Fibroblast of skin of left biceps (primary cell): ENCODE measurements at regions not wholly inside any gene's neighbourhood (a gene's known extent, or its start where the extent isn't known, plus 50 kb on each side); places are given as distances from the start of the nearest gene placed in this dataset.
"Not testable (repeated sequence)": the region's sequence is repeated elsewhere in the genome, so short reads cannot be mapped to it uniquely, and the experiment has no call there.

Experiments used
- DNase-seq, 2 experiments: peaks; one replicate each; pipeline ENCODE4 v3.0.0-alpha.2; 2013; ENCODE audit warnings: low read depth in 2 of 2

DNA sequence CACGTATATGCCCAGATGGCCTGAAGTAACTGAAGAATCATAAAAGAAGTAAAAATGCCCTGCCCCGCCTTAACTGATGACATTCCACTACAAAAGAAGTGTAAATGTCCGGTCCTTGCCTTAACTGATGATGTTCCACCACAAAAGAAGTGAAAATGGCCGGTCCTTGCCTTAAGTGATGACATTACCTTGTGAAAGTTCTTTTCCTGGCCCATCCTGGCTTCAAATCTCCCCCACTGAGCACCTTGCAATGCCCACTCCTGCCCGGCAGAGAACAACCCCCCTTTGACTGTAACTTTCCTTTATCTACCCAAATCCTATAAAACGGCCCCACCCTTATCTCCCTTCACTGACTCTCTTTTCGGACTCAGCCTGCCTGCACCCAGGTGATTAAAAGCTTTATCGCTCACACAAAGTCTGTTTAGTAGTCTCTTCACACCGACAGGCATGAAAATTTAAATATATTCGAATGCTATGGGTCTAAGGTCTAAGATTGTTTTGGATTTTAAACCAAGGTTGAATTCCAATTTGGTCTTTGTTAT lies 329.3 kb upstream of the POT1 start:
- DNase-seq: not testable (repeated sequence)

DNA sequence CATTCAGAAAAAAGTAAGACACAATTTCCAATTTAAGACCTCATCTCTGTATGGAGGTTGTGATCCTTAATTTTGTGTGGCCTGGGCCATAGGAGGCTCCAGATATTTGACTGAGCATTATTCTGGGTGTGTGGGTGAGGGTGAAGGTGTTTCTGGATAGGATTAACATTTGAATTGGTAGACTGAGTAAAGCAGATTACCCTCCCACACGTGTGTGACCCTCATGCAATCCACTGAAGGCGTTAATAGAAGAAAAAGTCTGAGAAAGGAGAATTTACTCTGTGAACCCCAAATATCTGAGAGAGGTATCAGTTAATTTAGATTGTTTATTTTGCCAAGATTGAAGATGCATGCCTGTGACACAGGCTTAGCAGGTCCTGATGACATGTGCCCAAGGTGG lies 328.0 kb upstream of the POT1 start:
- DNase-seq: no peak

- DNase-seq: no peak
Observed at GRCh38 chr7:125256446-125256845, 326.8 kb upstream of the POT1 start.

GRCh38 chr7:125255810-125256209 lies 326.2 kb upstream of the POT1 start:
- no peak for DNase-seq

- no peak for DNase-seq
Observed at GRCh38 chr7:125254566-125254965, 324.9 kb upstream of the POT1 start.

DNA sequence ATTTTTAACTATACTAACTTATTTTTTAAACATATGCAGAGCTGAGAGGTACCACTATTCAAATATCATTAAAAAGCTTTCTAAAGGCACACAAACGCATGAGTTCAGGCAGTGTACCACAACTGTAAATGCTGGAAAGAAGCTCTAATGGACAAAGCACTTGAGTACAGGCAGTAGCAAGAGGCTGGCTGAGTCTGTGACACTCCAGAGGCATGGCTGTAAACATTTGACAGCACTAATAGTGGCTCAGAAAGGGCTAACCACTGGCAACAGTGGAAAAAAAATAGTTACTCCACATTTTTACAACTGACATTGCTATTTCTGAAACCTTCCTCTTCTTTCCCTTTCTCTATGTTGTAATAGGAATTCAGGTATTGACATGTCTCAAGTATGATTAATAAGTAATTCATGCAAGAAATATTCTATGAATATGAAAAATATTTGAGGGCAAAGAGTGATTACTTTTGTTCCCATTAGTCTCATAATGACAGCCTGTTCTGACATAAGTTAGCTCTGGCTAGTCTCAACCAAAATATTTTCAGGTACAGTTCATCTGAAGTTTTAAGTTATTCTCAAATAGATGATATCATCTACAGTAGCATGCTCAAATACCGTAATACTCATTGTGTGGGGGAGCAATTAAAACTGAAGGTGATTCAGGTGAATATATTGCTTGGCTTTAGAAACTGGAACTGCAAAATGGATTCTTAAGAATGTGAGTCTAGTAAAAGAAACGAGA lies 324.0 kb upstream of the POT1 start:
- DNase-seq: no peak

DNA sequence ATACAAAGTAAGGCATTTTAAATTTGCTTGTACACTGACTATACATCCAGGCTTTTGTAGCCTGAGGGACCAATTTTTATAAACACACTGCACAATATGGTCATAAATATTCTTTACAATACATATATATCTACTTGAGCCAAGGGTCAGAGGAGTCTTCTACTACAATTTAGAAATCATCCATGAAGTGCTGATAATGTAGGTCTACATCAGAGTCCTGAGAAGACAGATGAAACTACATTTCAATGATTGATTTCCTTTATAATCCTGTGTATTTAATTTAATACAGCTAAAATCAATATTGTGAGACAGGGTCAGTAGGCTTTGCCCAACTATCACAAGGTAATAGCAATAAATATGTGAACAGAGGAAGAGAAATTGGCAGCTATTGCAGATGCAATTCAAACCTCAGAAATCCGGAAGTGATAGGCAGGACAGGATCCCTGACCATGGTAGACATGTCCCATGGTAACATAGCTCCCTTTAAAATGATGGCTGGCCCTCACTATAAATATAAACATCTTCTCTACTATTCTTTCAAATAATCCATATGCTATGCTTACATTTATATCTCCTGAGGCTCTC lies 318.0 kb upstream of the POT1 start:
- DNase-seq: no peak

- DNase-seq: no peak
Observed at GRCh38 chr7:125246706-125247105, 317.1 kb upstream of the POT1 start.

DNA sequence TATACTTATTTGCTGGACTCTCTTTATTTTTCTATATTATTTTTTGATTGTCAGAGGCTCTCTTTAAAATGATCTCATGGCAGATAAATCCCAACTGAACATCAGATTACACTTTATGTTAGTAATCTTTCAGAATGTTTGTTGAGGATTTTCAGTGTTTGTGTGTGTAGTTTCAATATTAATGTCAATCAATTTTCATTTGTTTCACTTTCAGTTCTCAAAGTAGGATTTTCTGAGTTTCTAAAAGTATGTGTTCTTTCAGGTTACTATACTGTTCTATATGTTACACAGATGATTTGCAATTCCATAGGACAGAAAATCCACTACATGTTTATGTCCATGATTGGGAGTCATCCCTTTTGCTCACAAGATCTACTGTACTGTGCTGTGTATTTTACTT lies 311.9 kb upstream of the POT1 start:
- no peak for DNase-seq

GRCh38 chr7:125222596-125222995 lies 293.0 kb upstream of the POT1 start:
- DNase-seq: no peak

DNA sequence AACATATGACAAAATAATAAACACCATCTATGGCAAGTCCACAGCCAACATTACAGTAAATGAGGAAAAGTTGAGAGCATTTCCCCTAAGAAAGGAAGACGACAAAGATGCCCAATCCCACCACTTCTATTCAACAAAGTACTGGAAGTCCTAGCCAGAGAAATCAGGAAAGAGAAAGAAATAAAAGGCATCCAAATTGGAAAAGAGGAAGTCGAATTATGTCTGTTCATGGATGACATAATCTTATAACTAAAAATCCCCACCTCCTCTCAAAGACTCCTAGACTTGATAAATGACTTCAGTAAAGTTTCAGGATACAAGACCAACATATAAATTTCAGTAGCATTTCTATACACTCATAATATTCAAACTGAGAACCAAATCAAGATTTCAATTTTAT lies 288.5 kb upstream of the POT1 start:
- DNase-seq: no peak

- DNase-seq: no peak
Observed at GRCh38 chr7:125201002-125201401, 271.4 kb upstream of the POT1 start.

DNA sequence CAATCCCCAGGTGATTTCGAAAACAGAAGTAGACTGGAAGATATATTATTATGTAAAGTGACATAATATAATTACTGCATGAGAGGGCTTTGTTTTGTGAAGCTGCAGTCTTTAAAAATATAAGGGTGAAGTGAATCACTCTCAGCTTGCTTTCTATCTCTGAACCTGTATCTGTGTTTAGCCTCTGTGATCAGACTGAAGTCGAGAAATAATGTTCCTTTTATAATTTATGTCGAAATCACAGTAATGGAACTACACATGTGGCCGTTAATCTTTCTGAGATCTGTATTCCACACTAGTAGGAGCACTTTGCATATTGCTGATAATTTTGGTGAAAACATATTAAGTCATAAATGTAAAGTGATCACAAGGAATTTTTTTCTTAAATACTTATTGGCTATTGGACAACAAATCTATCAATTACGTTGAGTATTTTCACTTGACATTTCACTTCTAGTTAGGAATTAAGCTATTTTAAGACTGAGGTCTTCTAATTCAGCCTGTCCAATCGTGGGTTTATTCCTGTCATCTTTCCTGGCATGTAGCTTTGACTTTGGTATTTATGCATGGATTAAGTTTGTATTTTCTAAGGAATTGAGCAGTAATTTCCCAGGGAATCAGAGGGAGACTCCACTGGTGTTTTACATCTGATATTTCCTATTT lies 268.2 kb upstream of the POT1 start:
- no peak for DNase-seq

DNA sequence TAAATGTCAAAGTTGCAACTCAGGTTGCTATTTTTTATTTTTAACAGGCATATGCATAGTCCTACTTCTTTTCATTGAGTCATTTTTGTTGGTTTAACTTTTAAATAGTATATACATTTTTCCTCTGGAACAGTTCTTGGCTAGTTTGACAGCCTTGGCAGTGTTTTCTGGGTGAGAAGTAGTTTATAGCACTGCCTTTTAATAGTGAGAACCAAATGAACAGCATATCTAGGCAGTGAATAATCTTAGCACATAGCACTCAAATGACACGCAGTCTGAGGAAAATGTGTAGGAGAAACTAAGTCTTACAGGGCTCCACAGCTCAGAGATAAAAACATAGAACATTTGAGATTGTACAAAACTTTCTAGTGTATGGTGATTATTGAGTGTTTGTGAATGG lies 265.5 kb upstream of the POT1 start:
- DNase-seq: no peak

- DNase-seq: no peak
Observed at GRCh38 chr7:125193263-125193662, 263.6 kb upstream of the POT1 start.

DNA sequence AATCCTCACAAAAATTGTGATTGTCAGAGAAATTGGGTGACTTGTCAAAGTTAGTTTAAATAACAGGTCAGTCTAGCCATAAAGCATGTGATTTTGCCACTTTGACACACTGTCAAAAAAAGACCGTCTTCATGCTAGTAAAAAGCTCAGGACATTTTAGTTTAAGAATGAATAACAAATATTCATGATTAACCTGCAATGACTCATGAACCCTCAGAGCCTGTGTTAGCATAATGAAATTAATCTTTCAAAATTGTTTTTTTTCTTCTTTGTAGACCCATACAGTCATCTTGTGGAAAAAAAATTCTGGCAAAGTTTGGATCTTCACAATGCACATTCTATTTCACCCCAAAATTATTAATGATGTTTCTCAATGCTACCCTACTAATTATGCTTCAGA lies 255.2 kb upstream of the POT1 start:
- no peak for DNase-seq

GRCh38 chr7:125181569-125182267 lies 252.1 kb upstream of the POT1 start:
- DNase-seq: not testable (repeated sequence)

GRCh38 chr7:125173571-125173970 lies 243.9 kb upstream of the POT1 start:
- no peak for DNase-seq

DNA sequence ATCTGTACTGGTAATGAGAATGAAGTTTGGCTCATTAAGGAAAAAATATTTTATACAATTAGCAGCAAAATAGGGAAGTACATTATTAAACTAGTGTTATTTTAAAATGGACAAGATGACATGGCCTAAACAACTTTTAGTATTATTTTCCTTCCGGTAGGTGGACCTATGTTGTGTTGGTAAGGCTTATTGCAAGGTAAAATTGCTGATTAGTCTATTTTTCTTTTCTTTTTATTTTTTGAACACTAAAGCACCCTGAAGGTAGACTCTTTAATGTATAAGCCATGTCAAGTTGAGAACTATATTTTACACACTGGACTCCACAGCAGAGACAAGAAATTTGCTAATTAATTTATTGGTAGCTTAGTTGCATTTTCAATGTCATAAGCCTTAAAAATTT lies 239.5 kb upstream of the POT1 start:
- no peak for DNase-seq

GRCh38 chr7:125154930-125155329 lies 225.3 kb upstream of the POT1 start:
- no peak for DNase-seq

- no peak for DNase-seq
Observed at GRCh38 chr7:125149151-125149550, 219.5 kb upstream of the POT1 start.

DNA sequence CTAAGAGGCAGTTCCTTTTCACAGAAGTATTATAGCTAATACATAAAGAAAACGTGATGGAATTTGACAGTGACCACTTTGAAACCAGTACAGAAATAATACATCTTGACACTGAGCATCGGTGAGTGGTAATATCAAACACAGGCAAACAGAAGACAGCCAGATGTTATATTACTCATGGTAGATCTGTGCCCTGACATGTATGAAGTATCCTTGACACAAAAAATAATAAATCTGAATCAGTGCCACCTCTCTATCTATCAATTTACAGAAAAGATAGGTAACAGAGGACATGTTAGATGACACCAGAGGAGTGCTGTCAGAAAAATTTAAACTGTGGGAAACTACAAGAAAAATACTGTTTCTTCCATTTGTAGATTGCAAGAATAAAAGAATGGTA lies 217.4 kb upstream of the POT1 start:
- DNase-seq: no peak
